ENCODE measurements at regions not wholly inside any gene's neighbourhood (a gene's known extent, or its start where the extent isn't known, plus 50 kb on each side); places are given as distances from the start of the nearest gene placed in this dataset.
"Not testable (repeated sequence)": the region's sequence is repeated elsewhere in the genome, so short reads cannot be mapped to it uniquely, and the experiment has no call there.

DNA sequence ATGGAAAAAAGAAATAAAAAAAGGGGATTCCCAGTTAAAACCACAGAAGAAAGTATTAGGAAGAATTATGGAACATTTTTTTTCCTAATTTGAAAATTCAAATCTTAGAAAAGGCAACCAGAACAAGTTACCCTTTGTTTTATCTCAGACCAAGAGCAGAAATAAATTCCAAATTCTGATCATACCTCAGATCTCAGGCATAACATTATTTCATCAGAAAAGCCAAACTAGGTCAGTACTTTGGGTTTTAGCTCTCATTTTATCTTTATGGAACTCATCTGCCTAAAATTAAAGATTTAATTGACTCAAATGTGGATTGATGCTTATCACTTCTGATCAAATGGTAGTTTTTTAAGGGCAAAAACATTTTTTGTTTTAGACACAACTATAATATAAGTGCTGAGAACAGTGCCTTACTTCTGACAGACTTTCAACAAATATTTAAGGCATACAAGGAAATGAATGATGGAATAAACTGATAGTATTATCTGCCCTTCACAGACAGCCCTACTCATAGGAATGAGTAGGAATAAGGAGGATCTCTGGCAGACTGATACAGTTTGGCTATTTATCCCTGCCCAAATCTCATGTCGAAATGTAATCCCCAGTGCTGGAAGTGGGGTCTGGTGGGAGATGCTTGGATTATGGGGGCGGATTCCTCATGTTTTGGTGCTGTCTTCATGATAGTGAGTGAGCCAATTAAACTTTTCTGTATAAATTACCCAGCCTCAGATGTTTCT, 245.3 kb upstream of the PITX2 start:
- Mint-ChIP-seq H3K4me1 (peaks cover 16% of the 10 kb centered on the region), H3K27me3 (ENCODE audit: low read depth, poor library complexity) (no peaks in the 10 kb centered on the region), H3K36me3 (ENCODE audit: low read depth) (no peaks in the 10 kb centered on the region), H3K4me3 (no peak overlapping the region), H3K9me3 (no peaks in the 10 kb centered on the region), H3K27ac (no peak overlapping the region)
- TF ChIP-seq, protein P1, sequence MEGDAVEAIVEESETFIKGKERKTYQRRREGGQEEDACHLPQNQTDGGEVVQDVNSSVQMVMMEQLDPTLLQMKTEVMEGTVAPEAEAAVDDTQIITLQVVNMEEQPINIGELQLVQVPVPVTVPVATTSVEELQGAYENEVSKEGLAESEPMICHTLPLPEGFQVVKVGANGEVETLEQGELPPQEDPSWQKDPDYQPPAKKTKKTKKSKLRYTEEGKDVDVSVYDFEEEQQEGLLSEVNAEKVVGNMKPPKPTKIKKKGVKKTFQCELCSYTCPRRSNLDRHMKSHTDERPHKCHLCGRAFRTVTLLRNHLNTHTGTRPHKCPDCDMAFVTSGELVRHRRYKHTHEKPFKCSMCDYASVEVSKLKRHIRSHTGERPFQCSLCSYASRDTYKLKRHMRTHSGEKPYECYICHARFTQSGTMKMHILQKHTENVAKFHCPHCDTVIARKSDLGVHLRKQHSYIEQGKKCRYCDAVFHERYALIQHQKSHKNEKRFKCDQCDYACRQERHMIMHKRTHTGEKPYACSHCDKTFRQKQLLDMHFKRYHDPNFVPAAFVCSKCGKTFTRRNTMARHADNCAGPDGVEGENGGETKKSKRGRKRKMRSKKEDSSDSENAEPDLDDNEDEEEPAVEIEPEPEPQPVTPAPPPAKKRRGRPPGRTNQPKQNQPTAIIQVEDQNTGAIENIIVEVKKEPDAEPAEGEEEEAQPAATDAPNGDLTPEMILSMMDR (IDR thresholded peaks at IDR 0.05) = no peak
- no peak for DNase-seq

DNA sequence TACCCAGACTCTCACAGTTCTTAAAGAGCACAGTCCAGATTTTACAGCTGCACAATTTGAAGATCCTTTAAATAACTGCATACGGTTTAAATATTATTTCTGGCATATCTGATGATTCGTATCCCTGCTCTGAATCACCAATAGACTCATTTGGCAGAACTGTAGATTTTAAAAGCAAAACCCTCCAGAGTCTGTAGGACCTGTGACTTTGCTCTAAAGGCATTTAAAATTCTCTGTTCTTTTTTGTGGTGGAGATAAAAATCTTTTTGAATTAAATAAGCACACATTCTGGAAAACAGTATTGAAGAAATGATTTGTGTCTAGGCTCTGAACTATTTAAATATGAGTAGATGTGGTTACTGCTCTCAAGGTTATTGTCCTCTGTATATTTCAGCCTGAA, 246.2 kb upstream of the PITX2 start:
- no peaks in the 10 kb centered on the region for H3K9me3 Mint-ChIP-seq
- no peak for DNase-seq
- no peaks in the 10 kb centered on the region for H3K36me3 Mint-ChIP-seq (ENCODE audit: low read depth)
- no peak overlapping the region for H3K27ac Mint-ChIP-seq
- H3K4me3 Mint-ChIP-seq = no peak overlapping the region
- no peaks in the 10 kb centered on the region for H3K27me3 Mint-ChIP-seq (ENCODE audit: low read depth, poor library complexity)
- TF ChIP-seq, protein P1 (IDR thresholded peaks at IDR 0.05) = no peak
- peaks cover 16% of the 10 kb centered on the region for H3K4me1 Mint-ChIP-seq

DNA sequence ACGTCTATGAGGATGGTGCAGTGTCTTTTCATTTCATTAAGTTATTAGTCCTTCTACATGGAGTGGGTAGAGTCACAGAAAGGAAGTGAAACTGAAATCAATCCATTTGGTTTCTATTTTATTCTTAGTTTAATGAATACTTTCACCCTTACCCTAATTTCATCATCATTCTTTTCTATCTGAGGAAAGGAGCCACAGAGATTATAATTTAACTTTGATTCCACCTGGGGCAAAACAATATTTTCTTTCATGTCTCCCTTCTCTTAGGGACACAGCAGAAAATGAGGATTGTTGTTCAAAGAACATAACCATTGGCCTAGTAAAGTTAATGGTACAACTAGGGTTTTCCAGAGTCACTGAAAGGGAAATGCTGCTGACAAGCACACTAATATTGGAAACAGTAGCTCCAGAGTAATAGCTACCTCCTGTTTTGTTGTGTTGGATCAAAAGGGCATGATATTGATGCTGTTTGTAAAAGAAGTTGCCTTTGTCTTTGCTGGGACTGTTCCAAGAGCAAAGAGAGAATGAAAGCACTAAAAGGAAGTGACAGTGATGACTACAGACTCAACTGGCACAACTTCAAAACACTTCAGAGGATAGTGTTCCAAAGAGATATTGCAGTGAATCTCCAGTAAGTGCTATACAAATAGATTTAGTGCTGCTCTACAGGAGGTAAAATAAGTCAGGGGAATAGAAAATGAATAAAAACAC, 247.1 kb upstream of the PITX2 start:
- H3K4me1 Mint-ChIP-seq = peaks cover 16% of the 10 kb centered on the region
- H3K9me3 Mint-ChIP-seq = no peaks in the 10 kb centered on the region
- no peak overlapping the region for H3K27ac Mint-ChIP-seq

DNA sequence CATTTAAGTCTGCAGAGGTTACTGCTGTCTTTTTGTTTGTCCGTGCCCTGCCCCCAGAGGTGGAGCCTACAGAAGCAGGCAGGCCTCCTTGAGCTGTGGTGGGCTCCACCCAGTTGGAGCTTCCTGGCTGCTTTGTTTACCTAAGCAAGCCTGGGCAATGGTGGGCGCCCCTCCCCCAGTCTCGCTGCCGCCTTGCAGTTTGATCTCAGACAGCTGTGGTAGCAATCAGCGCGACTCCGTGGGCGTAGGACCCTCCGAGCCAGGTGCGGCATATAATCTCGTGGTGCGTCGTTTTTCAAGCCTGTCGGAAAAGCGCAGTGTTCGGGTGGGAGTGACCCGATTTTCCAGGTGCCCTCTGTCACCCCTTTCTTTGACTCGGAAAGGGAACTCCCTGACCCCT, 253.3 kb upstream of the PITX2 start:
- H3K9me3 Mint-ChIP-seq; DNase-seq; H3K4me1 Mint-ChIP-seq; H3K27me3 Mint-ChIP-seq (ENCODE audit: low read depth, poor library complexity); H3K4me3 Mint-ChIP-seq; H3K27ac Mint-ChIP-seq; H3K36me3 Mint-ChIP-seq (ENCODE audit: low read depth): not testable (repeated sequence)

More for the DNA sequence above, 247.1 kb upstream of the PITX2 start:
- no peak overlapping the region for H3K4me3 Mint-ChIP-seq
- TF ChIP-seq, protein P1 (IDR thresholded peaks at IDR 0.05) = no peak
- DNase-seq = no peak
- no peaks in the 10 kb centered on the region for H3K27me3 Mint-ChIP-seq (ENCODE audit: low read depth, poor library complexity)
- H3K36me3 Mint-ChIP-seq (ENCODE audit: low read depth) = no peaks in the 10 kb centered on the region

DNA sequence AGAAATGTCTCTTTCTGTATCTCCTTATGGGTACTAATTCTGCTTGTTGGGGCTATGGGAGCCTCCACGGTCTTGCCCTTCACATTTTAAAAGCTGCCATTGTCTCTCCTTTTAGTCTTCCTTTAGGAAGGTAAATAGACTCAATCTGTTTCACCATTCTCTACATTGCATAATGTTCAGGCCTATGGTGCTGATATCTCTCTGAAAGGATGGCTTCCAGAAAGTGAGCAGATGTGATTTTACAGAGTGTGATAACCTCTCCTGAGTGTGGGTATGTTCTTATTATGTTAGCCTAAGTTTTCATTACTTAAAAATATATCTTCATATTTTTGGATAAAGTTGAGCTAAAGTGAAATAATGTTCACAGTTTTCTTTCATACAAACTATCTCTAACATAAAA, 254.0 kb upstream of the PITX2 start:
- peaks cover 6% of the 10 kb centered on the region for H3K36me3 Mint-ChIP-seq (ENCODE audit: low read depth)
- no peaks in the 10 kb centered on the region for H3K27me3 Mint-ChIP-seq (ENCODE audit: low read depth, poor library complexity)
- H3K4me1 Mint-ChIP-seq = peaks cover 5% of the 10 kb centered on the region
- no peak for DNase-seq
- TF ChIP-seq, protein P1 (IDR thresholded peaks at IDR 0.05) = no peak
- H3K9me3 Mint-ChIP-seq = peaks cover 7% of the 10 kb centered on the region
- peak overlapping the region; percentile 49 for H3K4me3 Mint-ChIP-seq
- no peak overlapping the region for H3K27ac Mint-ChIP-seq

DNA sequence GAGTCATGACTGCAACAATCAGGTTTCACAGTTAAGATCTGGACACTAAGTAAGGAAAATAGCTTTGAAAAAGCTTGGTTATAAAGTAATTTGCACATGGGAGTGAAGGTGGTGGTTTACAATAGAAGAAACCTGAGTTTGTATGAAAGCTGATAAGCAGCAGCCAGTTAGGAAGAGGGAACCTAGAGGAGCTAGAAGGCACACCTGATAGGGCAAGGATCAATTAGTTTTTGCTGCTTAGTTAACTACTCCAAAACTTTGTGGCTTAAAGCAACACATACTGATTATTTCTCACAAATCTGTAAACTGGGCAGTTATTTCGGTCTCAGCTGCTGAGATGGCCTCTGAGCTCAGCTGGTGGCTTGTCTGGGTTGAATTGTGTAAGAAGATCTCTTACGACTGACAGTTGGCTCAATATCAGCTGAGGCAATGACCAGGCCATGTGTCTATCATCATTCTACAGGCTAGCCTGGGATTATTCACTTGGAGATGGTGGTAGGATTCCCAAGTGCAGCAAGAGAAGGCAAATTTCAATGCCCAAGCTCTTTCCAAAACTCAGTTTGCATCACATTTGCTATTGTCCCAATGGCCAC, 255.0 kb upstream of the PITX2 start:
- Mint-ChIP-seq H3K4me1 (peaks cover 5% of the 10 kb centered on the region), H3K9me3 (peaks cover 7% of the 10 kb centered on the region), H3K36me3 (ENCODE audit: low read depth) (peaks cover 6% of the 10 kb centered on the region), H3K27ac (no peak overlapping the region), H3K27me3 (ENCODE audit: low read depth, poor library complexity) (no peaks in the 10 kb centered on the region), H3K4me3 (no peak overlapping the region)
- DNase-seq = no peak
- TF ChIP-seq, protein P1 (IDR thresholded peaks at IDR 0.05) = no peak

Data from nephron progenitor cell (in vitro differentiated cells).